LHCN-M2 (cell line): ENCODE measurements at regions not wholly inside any gene's neighbourhood (a gene's known extent, or its start where the extent isn't known, plus 50 kb on each side); places are given as distances from the start of the nearest gene placed in this dataset.
A peak's percentile ranks its signal among the peaks of the same experiment; 100 is the strongest.

Source experiments
- DNase-seq: peaks from one replicate; pipeline ENCODE4 v3.0.0-alpha.2; 2012; ENCODE audit warnings: low read depth

DNA sequence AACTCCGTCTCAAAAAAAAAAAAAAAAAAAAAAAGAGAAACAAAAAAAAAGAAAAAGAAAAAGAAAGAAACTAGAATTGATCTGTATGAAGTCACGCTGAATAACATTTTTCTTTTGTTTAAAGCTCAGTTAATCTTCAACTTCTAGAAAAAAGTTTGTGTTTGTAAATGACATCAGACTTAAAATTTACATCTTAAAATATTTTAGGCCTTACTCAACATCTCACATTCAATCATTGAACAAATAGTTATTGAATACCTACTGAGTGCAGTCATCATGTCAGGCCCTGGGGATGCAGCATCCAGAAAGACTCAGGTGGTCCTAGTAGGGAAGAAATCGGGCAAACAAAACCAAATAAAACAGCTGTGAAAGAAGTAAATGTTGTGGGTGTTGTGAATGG, 292.3 kb upstream of the FANCL start:
- no peak for DNase-seq

DNA sequence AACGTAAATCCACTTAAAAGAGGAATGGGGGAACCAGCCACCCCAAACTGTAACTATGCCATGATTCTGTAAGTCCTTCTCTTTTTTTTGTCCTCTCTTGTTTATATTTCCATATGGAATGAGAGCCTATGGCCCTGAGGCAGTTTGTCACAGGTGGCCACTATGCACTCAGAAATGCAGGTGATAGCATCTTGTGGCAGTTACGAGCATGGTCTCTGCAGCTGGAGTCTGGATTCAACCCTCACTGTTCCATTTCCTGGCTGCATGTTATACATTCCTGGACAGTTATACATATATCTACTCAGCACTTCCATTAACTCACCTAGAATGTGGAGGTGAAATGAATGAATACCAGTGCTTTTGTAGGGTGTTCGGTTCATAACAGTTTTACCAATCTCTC, 291.5 kb upstream of the FANCL start:
- DNase-seq, result no peak

DNA sequence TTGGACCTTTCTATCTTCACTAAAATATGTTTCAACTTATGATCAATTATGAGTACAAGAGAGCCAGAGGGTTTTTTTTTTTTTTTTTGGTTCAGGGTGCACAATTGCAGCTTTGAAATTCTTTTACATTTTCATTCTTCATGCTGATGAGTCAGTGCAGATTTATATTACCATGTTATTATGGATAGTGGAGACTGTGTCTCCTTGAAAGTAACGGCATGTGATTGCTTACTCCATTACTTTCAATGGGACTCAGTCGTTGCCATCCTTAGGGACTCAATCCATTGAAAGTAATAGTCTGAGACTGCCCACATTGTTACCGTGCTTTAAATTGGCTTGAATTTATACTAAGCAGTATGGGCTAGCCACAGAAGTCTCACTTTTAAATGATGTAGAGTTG, 286.5 kb upstream of the FANCL start:
- no peak for DNase-seq

DNA sequence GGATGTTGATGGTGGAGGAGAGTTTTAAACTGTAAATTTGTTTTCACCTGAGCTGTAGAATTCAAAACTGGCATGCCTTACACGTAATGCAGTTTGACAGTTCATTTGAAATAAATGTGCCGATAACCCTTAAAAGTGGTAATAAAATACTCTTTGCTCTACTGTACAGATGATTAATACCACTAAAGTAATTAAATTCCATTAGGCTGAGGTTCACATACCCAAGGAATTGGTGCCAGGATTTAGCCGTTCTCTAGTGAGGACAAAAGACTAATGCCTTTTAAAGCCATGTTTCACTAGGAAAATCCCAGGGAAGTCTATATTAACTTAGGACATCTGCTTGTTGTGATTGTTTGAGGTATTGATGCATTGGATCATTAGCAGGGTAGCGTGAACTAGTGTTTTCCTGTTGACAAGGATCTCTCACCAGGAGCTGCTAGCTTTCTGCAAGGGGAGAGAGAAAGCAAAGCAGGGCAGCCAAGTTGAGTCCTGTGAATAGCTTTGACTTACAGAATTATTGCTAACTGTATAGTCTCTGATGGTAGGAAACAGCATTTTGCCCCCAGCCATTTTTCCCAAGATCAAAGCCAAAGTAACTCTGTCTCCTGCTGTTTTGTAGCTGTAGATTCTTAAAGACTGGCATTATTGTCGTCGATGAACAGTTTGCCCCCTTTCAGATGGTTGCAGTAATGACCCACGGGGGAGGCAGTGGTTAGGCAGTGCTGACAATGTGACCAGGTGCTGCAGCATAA, 280.9 kb upstream of the FANCL start:
- DNase-seq, result no peak

DNA sequence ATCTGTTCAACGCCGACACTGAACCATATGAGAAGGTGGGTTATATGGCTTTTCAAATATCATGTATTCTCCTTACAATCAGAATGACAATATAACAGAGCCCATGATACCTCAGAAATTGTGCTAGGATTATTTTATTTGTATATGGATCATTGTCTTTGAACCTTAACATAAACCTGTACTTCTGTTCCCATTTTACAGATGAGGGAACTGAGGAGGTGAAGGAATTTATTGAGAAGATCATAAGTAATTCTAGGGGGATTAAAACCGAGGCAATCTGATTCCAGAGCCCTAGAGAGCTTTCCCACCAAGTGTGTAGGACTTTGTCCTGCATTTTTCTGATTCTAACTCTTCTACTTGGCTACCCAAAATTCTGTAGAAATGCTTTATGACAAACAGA, 279.8 kb upstream of the FANCL start:
- DNase-seq, result no peak

DNA sequence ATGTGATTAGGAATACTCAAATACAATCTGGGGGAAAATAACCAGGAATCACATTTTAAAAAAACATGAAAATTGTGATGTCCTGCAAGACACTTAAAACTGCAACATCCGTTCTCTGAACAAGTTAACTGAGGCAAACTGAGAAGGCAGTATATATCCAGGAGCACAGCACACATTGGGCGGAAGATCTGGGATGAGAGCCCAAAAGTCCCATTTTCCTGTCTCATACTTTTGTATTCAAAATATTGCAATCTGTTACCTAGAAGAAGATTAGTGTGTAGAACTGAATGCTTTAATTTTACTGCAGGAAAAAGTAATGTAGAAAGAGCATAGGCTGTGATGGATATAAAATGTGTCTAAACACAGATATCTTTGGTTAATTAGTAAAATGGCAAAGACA, 276.8 kb upstream of the FANCL start:
- no peak for DNase-seq

DNA sequence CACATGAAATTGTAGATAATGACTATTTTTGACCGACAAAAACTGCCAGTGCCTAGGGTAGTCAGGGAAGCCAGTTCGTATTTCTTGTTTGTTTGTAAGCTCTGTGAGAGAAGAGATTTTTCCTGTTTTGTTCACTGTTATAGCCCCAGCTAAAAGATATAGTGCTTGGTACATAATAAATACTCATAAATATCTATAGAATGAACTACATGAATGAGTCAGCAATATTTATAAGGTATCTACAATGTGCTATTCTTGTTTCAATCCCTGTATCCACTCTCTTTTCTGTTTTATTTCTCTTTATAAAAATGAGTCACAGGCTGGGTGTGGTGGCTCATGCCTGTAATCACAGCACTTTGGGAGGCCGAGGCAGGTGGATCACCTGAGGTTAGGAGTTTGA, 275.6 kb upstream of the FANCL start:
- no peak for DNase-seq

DNA sequence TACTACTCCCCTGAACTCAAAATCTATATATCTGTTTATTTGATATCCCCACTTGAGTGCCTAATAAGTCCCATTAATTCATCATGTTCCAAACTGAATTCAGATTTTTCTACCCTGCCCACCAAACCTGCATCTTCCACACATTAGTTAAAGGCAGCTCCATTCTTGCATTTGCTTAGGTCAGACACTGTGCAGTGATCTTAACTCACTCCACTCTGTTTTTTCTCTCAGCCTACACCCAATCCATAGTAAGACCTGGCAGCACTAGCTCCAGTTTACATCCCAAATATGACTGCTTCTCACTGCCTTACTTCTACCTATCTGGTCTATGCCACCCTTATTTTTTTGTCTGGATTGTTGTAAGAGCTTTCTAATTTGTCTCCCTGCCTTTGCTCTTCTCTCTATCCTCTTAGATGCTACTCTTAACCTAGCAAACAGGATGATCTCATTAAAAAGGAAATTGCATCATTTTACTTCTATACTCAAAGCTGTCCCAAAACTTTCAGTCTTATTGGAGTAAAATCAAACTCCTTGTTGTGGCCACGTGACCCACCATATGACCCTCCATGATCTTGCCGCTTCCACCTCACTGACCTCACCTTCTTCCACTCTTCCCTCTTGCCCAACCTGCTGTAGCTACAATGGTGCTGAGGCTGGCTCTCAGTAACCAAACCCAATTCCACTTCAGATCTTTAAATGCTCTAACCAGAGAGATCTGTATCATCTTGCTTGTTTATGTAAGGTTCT, 274.9 kb upstream of the FANCL start:
- no peak for DNase-seq

DNA sequence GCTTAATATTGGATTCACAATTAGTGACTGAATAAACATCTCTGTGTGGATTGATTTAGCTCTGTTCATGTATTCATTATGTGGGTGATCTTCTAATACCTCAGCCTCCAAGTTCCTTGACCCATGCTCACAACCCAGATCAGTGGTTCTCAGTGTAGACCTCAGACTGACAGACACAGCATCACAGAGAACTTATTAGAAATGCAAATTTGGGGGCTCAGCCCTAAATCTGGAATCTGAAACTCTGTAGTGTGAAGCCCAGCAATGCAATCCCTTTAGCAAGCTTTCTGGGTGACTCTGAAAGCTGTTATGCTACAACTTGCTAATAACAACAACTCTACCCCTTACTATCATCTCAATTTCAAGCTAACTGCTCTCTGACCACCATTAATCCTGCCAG, 273.1 kb upstream of the FANCL start:
- no peak for DNase-seq

DNA sequence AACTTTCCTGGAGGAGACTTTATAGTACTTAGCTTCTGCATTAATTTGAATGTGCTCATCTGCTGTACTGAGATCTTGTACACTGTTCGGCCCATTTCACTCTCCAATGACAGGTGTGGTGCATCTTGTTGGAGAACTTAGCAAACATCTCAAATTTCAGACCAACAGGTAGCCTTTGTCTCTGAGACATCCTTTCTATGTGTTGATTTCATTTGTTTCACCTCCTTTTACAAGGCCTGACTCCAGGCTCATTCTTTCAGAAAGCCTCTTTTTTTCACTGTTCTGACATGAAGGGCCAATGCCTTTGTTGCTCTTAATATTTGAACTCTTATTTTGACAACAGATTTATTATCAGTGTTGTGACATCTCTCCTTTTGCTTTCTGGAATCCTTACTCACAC, 271.8 kb upstream of the FANCL start:
- DNase-seq, result no peak

DNA sequence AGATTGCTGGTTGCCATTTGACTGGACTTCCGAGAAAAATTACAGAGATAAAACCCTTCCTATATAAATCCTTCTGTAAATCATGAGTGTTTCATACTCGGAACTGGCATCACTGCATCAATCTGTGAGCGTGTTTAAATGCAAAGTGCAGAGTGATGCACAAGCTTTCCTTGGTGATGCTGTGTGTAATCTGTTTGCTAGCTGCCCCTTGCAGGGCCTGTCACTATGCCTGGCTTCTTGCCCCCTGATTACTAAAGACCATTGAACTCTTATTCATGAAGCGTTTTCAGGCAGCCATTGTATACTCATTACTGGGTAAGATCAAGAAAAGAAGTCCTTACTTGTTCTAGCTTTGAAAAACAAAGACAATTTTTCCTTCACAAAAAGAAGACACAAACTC, 266.9 kb upstream of the FANCL start:
- no peak for DNase-seq

DNA sequence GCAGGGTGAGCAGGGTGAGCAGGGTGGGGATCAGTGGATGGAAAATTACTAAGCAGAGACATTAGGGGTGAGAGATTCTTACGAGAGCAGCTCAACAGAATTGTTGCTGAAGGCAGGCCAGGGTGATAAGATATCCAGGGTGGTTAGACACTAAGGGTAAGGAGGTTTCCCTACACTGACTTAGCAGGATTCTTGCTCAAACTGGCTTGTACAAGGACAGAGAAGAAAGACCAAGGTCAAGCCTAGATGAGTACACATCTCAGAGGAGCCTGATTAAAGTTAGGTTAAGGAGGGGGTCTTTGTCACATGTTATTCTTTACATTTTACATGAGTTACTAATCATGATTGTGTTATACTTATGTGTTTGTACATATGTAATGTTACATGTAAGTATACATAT, 262.8 kb upstream of the FANCL start:
- DNase-seq, result no peak

DNA sequence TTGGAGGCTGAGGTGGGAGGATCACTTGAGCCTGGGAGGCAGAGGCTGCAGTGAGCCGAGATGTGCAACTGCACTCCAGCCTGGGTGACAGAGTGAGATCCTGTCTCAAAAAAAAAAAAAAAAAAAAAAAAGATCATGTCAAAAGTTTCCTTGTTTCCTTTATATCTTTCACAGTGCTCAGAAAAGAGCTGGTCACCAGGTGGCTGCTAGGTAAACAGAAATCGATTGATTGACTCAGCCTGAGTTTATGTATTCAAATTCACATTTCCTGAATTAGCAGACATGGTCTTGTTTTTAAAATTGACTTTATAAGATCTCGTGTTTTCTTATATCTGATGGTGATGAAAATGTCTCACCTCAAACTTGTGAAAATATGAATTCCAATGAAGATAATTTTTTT, 261.8 kb upstream of the FANCL start:
- no peak for DNase-seq

DNA sequence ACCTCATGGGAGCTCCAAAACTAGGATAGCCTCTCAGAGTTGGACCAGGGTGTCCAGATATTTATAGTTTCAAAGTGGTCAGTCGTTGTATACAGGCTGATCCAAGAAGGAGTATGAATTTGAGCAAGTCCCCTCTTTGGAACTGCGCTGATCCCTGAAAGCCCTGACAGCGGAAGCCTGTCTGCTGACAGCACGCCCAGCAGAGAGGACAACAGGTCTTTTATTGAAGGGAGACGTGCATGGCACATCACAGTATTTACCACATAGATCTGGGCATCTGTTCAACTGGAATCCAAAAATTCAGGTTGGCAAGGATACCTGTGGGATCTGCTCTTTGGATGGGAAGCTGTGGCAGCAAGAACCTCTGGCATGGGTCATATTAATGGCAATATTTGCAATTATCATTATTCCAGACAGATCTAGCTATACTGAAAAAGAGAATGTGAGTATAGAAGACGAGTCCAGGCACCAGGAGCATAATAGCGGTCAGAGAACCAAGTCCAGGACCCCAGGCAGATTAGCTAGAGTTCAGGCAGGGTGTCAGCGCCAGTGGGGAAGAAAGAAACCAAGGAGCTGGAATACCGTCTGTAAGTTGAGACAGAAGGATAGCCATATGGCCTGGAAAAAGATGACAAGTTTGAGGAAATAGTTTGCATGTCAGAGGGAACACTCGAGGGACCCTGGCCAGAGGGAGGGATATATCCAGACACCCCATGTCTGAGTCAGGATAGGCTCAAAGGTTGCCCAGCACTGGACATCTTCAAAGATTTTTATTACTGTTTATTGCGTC, 260.4 kb upstream of the FANCL start:
- DNase-seq, result no peak

DNA sequence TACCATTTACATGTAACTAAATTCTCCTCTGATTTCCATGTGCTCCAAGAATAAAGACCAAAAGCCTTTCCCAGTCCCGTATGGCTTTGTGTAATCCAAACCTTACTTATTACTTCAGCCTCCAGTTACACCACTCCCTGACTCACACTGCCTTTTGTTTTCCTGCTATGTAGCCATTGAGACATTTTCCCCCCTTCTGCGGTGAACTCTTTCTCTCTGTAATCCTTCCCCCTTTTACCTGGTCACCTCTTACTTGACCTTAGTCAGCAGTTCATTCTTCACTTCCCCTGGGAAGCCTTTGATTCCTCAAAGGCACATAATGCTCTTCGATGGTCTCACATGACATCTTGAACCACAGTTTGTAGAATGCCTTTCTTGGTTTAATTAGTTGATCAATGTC, 256.0 kb upstream of the FANCL start:
- peak; percentile 28 for DNase-seq

DNA sequence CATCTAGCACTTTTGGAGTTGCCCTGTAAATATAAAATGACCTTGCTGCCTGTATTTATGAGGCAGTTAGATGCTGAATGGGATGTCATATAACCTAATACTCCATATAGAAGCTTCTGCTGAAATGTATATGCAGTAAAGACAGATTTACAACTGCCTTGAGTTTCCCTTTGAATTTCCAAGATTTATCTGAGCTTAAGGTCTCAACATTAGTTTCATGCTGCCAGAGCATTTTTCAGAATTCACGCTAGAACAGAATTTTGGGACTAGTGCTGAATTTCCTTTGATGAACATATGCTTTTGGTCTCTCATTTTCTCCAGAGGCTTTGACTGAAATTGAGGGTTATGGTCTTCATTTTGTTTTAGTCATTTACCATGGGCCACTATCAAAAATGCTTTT, 254.7 kb upstream of the FANCL start:
- DNase-seq, result no peak

DNA sequence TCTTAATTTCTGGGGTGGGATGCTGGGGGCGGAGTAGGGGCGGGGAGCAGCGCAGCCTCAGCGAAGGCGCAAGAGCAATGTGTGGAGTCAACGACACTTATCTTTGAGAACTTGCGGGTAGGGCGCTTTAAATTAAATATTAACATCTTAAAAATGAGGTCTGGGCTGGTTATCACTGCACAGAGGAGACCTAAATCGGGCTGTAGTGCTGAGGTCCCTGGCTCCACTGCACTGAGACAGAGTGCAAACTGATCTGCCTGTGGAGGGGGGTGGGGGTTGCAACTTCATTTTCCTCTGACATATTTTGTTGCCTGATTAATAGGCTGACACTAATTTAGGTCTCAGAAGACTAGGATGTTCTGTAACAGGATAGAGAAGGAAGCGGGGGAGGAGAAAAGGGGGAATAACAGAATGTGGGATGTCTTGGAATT, 253.0 kb upstream of the FANCL start:
- no peak for DNase-seq

DNA sequence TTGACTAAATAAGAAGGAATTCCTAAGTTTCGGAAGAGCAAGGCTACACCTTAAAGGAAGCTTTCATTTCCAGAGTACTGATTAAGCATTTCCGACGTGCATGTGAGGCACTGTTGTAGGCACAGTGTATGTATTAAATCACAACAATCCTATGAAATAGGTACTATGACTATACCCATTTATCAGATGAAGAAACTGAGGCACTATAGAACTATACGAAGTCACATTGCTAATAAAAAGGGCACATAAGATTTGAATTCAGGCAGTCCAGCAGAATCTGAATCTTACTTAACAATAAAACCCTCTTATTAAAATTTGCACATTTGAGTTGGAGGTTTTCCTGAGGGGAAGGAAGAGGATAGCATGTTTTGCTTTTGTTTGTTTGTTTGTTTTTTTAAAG, 243.5 kb upstream of the FANCL start:
- no peak for DNase-seq

DNA sequence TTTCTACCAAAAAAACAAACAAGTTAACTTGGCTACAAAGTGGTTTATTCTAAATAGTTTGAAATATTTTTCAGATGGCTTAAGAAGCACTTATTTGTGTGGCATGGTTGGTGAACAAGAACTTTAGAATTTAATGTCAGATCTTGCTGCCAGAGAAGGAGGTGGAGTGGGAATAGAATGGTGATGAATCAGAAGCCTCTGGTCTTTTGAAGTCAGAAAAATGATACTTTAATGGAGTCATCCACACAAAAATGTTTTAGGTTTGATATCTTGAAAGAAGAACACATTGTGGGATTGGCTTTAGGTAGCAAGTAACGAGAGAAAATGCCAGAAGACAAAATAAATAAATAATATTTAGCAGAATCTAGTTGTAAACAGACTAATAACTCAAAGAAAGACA, 243.1 kb upstream of the FANCL start:
- DNase-seq, result peak; percentile 75

DNA sequence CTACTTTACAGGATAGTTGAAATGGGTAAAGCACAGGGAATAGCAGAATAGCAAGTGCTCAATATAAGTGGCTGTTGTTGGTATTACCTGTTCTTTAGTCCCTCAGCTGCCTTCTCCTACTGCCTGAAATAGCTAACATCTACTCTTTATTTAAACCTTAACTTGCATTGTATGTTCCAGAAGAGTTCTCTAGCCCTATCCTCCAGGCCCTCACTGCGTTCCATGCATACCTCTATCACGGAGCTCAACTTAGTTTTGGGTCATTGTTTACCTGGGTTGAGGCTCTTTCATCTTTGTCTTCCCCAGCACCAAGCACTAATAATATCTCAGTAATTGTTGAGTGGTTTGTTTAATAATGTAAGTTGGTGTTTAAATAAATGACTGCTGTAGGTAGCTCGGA, 242.2 kb upstream of the FANCL start:
- DNase-seq, result no peak

DNA sequence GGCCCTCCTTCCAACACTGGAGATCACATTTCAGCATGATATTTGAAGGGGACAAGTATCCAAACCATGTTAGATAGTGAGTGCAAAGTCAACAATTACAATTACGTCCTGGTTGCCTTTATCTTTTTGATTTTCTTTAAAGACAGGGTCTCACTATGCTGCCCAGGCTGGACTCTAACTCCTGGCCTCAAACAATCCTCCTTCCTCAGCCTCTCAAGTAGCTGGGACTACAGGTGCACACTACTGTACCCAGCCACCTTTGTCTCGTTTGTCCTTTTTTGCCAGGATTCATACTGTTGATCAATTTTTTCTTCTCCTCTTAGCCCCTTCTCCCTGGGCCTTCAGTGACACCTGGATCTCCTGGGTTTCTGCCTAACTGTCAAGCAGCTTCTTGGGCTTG, 240.5 kb upstream of the FANCL start:
- DNase-seq, result no peak

DNA sequence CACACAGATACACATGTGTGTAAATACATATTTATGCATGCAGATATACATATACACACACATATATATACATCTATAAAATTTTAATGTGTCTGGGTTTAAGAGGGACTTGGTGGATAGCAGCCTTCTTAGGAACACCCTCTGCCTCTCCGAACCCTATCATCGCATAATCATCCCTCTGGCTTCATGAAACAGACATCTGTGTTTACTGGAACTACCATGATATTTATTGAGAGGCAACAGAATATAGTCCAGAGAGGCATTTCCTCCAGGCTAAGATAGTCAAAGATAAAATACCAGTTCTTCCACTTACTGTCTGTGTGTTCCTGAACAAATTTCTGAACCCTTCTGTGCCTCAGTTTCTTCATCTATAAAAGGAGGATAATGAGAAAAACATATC, 239.0 kb upstream of the FANCL start:
- DNase-seq, result no peak
